ENCODE measurements at regions not wholly inside any gene's neighbourhood (a gene's known extent, or its start where the extent isn't known, plus 50 kb on each side); places are given as distances from the start of the nearest gene placed in this dataset.

DNA sequence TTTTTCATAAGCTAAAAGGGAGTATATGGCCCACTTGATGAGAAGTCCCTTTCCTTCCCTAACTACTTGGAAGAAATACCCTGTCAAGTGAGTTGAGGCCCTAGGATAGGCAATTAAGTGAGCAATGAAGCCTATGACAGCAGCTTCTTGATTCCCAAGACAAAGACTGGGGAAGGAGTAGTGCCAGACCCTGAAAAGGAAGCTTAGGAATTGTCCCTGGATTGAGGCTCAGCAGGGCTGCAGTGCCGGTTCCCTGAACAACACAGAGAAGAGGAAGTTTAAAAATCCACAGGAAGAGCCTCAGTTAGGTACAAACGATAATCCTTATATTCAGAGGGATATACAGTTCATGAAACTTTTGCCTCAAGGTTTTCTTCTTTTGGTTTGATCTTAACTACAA, 61.8 kb upstream of the RAD23B start:
- Histone ChIP-seq H3K27me3 (no peaks in the 10 kb centered on the region), H3K36me3 (no peaks in the 10 kb centered on the region), H3K4me3 (no peak overlapping the region), H3K9me3 (no peaks in the 10 kb centered on the region), H3K27ac (no peak overlapping the region), H3K4me1 (ENCODE audit: insufficient read depth) (no peaks in the 10 kb centered on the region)
- TF ChIP-seq EP300 (IDR thresholded peaks at IDR 0.05) (no peak), POLR2A (IDR thresholded peaks at IDR 0.05) (no peak), CTCF (IDR thresholded peaks at IDR 0.05) (no peak)
- DNase-seq: no peak
- intact Hi-C loops (cut with DNase I): no loop called here
- 51 to 60% (median 53%) methylated on average over 2 of the region's 2 CpGs for WGBS, 3 donors

DNA sequence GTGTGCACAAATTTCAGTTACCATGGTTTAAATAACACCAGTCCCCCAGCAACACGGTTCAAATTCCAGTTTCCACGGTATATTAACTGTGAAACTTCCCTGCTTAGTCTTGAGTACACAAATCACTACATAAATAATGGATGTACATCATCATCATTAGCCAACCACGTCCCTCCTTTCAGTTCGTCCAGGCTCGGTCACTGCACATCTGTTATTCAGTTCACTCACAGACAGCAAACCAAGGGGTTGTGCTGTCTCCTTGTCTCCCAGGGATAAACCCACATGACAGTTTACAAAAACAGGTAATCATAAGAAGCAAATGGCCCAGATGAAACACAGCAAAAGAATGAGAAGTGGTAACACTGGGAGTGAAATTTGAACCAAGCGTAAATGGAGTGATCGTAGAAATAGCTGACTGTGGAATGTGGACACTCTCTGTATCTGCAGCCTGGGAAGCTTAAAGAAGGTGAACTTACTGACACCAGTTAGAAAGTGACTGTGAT, 61.0 kb upstream of the RAD23B start:
- Histone ChIP-seq H3K27ac (no peak overlapping the region), H3K4me3 (no peak overlapping the region), H3K4me1 (ENCODE audit: insufficient read depth) (no peaks in the 10 kb centered on the region), H3K36me3 (no peaks in the 10 kb centered on the region), H3K9me3 (no peaks in the 10 kb centered on the region), H3K27me3 (no peaks in the 10 kb centered on the region)
- WGBS, 3 donors: 66 to 71% (median 70%) methylated on average over 7 of the region's 7 CpGs
- intact Hi-C loops (cut with DNase I): no loop called here
- no peak for TF ChIP-seq CTCF (IDR thresholded peaks at IDR 0.05)
- no peak for TF ChIP-seq POLR2A (IDR thresholded peaks at IDR 0.05)
- TF ChIP-seq EP300 (IDR thresholded peaks at IDR 0.05): no peak
- no peak for DNase-seq

GRCh38 chr9:107223381-107223780, 59.7 kb upstream of the RAD23B start:
- intact Hi-C loops (cut with DNase I): no loop called here
- Histone ChIP-seq H3K36me3 (no peaks in the 10 kb centered on the region), H3K27me3 (no peaks in the 10 kb centered on the region), H3K4me1 (ENCODE audit: insufficient read depth) (no peaks in the 10 kb centered on the region), H3K4me3 (no peak overlapping the region), H3K9me3 (no peaks in the 10 kb centered on the region), H3K27ac (no peak overlapping the region)
- WGBS, 3 donors: 46 to 67% (median 61%) methylated on average over 2 of the region's 2 CpGs
- TF ChIP-seq POLR2A (IDR thresholded peaks at IDR 0.05) (no peak), CTCF (IDR thresholded peaks at IDR 0.05) (no peak)
- no peak for DNase-seq

- TF ChIP-seq POLR2A (IDR thresholded peaks at IDR 0.05) (no peak), EP300 (IDR thresholded peaks at IDR 0.05) (no peak), CTCF (IDR thresholded peaks at IDR 0.05) (no peak)
- Histone ChIP-seq H3K36me3 (no peaks in the 10 kb centered on the region), H3K27me3 (no peaks in the 10 kb centered on the region), H3K9me3 (no peaks in the 10 kb centered on the region), H3K4me3 (no peak overlapping the region), H3K27ac (no peak overlapping the region), H3K4me1 (ENCODE audit: insufficient read depth) (no peaks in the 10 kb centered on the region)
- DNase-seq: no peak
- 24 to 61% (median 49%) methylated on average over 2 of the region's 2 CpGs for WGBS, 3 donors
- intact Hi-C loops (cut with DNase I): no loop called here
Observed at GRCh38 chr9:107224252-107224651, 58.8 kb upstream of the RAD23B start.

GRCh38 chr9:107226421-107226820, 56.7 kb upstream of the RAD23B start:
- no peak for DNase-seq
- no peaks in the 10 kb centered on the region for H3K9me3 ChIP-seq
- H3K4me1 ChIP-seq (ENCODE audit: insufficient read depth): no peaks in the 10 kb centered on the region
- H3K36me3 ChIP-seq: no peaks in the 10 kb centered on the region
- 77 to 92% (median 85%) methylated on average over 2 of the region's 2 CpGs for WGBS, 3 donors
- intact Hi-C loops (cut with DNase I): no loop called here
- no peak overlapping the region for H3K4me3 ChIP-seq
- H3K27me3 ChIP-seq: no peaks in the 10 kb centered on the region
- H3K27ac ChIP-seq: no peak overlapping the region
- TF ChIP-seq EP300 (IDR thresholded peaks at IDR 0.05) (no peak), POLR2A (IDR thresholded peaks at IDR 0.05) (no peak), CTCF (IDR thresholded peaks at IDR 0.05) (no peak)
